GM06990 (cell line): ENCODE measurements at regions not wholly inside any gene's neighbourhood (a gene's known extent, or its start where the extent isn't known, plus 50 kb on each side); places are given as distances from the start of the nearest gene placed in this dataset.

Source experiments
- DNase-seq: peaks from one replicate; pipeline ENCODE4 v3.0.0-alpha.2; 2011; ENCODE audit not compliant: insufficient read length; ENCODE audit errors: extremely low read depth
- H3K27me3 ChIP-seq: replicated peaks from 2 replicates; pipeline ENCODE4 v1.6.0; 2011; ENCODE audit warnings: low read length; ENCODE audit not compliant: control insufficient read depth, insufficient read depth
- H3K36me3 ChIP-seq: 2 replicates; pipeline ENCODE4 v1.5.1; 2011; ENCODE audit warnings: low read length; ENCODE audit not compliant: control insufficient read depth, insufficient read depth
- H3K4me3 ChIP-seq: replicated peaks from 2 replicates; pipeline ENCODE4 v1.5.1; 2011; ENCODE audit warnings: low read depth, mild to moderate bottlenecking, control low read depth, low read length
- CTCF ChIP-seq: IDR thresholded peaks from 2 replicates; pipeline ENCODE4 v1.5.1; 2011; ENCODE audit warnings: low read length, control low read depth, mild to moderate bottlenecking, inconsistent platforms; ENCODE audit not compliant: insufficient read depth, poor library complexity, severe bottlenecking

- no peak for TF ChIP-seq CTCF
Observed at GRCh38 chr4:45663003-45663402, 460.9 kb downstream of the GABRG1 start.

GRCh38 chr4:45661893-45662292 is 462.0 kb downstream of the GABRG1 start:
- no peak for DNase-seq
- H3K4me3 ChIP-seq = no peak overlapping the region
- no peaks in the 10 kb centered on the region for H3K27me3 ChIP-seq
- H3K36me3 ChIP-seq = no peaks in the 10 kb centered on the region
- no peak for TF ChIP-seq CTCF

More at GRCh38 chr4:45663003-45663402, 460.9 kb downstream of the GABRG1 start:
- Histone ChIP-seq H3K4me3 (no peak overlapping the region), H3K36me3 (no peaks in the 10 kb centered on the region), H3K27me3 (no peaks in the 10 kb centered on the region)
- DNase-seq = no peak

GRCh38 chr4:45650545-45650944 is 473.3 kb downstream of the GABRG1 start:
- no peak for TF ChIP-seq CTCF
- Histone ChIP-seq H3K36me3 (no peaks in the 10 kb centered on the region), H3K27me3 (no peaks in the 10 kb centered on the region)

GRCh38 chr4:45648846-45649245 is 475.0 kb downstream of the GABRG1 start:
- Histone ChIP-seq H3K36me3 (no peaks in the 10 kb centered on the region), H3K27me3 (no peaks in the 10 kb centered on the region), H3K4me3 (no peak overlapping the region)
- DNase-seq = no peak
- no peak for TF ChIP-seq CTCF

More at GRCh38 chr4:45650545-45650944, 473.3 kb downstream of the GABRG1 start:
- H3K4me3 ChIP-seq = no peak overlapping the region
- no peak for DNase-seq

- H3K36me3 ChIP-seq = no peaks in the 10 kb centered on the region
- no peak for TF ChIP-seq CTCF
- no peaks in the 10 kb centered on the region for H3K27me3 ChIP-seq
- H3K4me3 ChIP-seq = no peak overlapping the region
- no peak for DNase-seq
Observed at GRCh38 chr4:45647823-45648222, 476.0 kb downstream of the GABRG1 start.
